Astrocyte of the hippocampus (primary cell): ENCODE measurements at regions not wholly inside any gene's neighbourhood (a gene's known extent, or its start where the extent isn't known, plus 50 kb on each side); places are given as distances from the start of the nearest gene placed in this dataset.

Experiments
- DNase-seq: peaks from one replicate; pipeline ENCODE4 v3.0.0; 2011; ENCODE audit warnings: low read depth, low spot score

DNA sequence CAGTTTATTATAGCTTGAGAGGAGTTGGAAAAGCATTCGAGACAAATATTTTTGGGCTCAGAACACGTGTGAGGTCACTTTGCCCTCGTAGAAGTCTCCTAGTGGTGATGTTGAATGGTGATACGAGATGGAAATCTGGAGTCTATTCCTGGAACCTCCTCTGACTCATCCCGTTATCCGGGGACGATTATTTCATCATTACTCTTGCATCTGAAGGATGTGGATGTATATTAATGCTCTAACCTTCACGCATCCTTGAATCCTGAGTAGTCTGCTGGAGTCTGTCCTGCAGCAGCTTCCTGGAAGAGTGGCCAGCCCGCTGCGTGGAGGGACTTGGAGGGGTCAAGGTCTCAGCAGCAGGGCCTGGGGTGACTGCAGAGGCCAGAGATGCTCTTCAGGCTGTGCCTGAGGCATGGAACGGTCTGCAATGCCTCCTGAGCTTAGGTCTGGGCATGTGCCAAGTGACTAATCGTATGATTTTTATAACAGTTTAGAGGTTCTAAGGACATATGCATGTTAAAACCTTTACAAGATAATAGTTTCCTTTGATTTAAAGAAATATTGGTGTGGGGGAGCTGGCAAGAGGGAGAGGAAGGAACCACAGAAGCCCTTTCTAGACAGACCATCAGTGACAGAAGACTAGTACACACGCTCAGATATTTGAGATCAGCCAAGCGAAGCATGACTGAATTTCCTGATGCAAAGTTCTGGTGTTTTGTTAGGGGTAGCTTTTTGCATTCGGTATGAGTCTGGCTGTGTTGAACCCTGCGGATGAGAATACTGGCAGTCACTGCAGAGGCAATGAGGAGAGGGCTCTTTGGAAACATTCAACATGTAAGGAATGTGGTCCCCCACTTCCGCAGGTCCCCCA is 400.2 kb downstream of the QKI start:
- DNase-seq: peak; percentile 73

DNA sequence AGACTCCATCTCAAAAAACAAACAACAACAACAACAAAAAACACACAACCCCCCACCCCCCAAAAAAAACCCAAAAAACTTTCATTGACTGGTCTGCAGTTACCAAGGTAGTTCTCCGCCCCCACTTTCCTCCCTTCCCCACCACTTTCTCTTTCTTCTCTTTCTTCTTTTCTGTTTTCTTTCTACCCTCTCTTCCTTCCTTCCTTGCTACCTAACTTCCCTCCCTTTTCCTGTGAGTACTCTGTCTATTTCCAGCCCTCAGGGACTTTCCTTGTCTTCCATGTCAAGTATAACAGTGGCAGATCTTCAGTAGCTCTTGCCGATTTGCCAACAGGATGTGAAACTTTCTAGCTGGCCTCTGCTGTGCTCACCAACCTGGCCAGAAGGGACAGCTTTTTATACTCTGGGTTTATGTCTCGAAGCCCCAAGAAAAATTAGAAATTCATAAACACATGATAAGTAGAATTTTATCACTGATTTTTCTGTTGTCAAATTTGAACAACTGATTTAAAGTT is 399.5 kb downstream of the QKI start:
- no peak for DNase-seq

DNA sequence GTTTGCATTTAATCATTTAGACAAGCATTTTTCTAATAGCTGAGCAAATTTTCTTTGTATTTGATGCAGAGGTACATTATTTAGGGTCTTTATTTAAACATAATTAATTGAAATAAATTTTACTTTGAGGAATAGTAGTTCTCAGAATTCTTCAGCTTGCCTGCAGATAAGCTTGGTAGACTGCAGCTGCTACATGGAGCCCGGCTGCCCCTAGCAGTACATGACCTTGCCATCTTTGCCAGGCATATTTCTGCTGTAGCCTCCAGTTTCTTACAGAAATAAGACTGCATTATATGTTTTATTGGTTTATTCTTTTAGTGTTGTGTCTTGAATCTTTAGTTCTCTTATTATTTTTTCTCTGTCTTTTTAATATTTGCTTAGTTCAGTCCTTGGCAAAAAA is 396.8 kb downstream of the QKI start:
- no peak for DNase-seq

DNA sequence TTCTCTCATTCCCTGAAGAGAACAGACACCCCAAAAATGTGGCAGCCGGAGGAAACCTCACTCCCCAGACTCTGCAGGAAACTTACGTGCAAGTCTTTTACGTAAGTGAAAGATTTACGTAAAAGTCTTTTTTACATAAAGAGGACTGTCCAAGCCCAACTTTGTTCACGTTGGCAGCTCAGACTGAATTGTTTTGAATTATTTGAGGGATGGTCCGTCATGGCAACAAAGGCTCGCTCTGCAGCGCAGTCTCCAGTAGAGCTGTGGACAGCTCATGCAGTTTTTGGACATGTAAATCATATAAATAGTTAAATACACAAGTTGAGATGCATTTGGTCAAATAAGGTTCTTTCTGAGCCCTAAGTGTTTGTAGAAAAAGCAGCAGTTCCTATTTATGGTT is 394.8 kb downstream of the QKI start:
- no peak for DNase-seq

DNA sequence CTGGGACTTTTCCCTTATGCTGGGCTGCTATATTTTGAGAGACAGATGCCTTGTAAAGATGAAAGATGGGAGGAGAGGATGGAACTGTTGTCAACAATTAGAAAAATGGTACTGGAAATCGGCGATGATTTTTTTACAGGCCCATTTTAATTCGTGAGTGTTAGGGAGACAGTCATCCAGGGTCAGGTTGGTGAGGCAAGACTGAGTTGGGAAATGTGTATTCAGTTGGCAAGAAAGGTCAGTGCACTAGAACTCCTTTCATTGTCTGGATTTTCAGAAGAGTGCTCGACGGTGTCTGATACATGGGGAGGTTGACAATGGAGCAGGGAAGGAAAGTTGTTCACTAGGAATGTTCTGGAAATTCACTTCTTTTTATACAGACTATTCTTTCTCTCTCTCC is 394.4 kb downstream of the QKI start:
- no peak for DNase-seq

DNA sequence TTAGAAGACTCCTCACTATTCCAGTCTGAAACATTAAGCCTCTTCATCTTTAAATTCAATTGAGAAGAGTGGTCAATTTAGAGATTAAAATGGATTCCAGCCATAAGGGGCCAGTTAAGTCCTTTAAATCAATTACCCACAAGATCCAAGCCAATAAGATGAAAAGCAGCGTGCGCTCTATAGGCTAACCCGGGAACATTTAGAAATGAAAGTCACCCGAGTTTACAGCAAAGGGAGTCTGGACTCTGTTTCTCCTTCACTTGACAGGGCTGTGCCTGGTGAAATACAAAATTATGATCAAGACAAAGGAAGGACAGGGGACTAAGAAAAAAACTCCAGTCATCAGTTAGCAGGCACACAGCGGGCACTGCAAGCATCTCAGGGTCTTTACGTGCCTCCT is 393.7 kb downstream of the QKI start:
- no peak for DNase-seq

DNA sequence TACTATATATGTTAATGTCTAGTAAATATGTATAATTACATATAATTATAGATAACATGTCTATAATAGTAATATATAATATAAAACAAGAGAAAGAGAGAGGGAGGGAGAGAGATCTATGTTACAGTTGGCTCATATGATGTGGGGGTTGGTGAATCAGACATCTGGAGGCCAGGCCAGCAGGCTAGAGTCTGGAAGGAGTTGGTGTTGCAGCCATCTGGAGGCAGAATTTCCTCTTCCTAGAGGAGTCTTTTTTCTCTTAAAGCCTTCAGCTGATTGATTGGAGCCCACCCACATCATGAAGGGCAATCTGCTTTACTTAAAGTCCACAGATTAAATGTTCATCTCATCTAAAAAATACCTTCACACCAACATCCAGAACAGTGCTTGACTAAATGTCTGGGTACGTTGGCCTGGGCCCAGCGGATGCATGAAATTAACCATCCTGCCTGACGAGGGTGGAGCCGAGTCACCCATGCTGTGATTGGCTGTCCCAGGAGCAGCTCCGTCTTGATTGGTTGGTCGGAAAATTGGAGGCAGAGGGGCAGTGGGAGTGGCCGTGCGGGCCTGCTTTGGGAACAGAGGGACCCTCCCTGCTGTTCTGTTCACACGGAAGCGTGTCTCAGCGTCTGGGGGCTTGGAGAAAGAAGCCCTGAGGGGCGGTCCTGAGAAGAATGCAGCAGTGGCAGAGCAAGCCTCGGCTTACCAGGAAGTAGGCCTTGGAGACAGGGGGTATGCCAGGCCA is 392.4 kb downstream of the QKI start:
- no peak for DNase-seq

DNA sequence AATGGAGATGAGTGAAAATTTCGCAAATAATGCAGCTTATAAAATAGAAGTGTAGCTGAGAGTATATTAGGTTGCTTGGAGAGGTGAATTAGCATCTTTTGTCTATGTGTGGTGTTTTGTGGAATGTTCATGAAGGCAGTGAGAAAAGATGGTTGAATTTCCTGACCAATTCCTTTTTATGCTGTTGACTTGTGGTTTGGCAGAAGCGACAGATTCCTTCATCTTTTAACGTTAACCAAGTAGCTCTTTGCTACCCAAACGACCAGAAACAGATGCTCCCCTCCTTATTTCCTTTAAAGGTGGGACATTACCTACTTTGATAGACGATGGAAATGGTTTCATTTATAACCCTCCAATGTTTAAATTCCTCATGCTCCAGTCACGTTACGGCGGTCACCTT is 390.5 kb downstream of the QKI start:
- DNase-seq: peak; percentile 57

DNA sequence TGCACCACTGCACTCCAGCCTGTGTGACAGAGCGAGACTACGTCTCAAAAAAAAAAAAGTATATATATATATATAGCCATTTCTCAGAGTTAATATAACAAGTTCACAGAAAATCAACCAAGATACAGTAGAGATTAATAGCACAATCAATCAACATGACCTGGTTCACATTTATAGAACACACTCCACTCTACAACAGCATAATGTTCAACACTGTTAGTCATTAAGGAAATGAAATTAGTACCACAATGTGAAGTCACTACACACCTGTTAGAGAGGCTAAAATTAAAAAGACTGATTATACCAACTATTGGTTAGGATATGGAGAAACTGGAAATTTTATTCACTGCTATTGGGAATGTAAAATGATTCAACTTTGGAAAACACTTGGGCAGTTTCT is 387.7 kb downstream of the QKI start:
- no peak for DNase-seq

DNA sequence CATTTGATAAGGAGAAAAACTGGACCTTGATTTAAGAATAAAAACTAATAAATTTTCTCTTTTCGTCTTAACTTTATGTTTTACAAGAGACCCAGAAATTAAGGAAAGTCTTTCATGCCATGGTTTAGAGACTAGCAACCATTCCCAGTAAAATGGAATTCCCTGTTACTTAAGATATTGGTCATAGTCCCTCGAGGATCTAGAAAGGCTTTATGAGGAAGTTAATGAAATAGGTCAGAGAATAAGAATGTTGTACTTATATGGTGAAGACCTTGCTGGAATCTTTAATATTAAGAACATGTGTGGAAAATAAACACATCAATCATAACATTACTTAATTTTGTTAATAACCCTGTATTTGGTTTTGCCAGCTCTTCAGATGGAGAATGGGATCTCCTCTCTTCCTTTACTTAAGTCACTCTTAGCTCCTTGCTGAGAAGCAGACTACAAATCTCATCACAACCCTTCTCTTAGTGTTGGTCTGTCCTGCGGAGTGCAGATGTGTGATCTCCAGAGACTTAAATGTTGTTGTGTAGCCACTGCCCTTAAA is 382.9 kb downstream of the QKI start:
- no peak for DNase-seq

DNA sequence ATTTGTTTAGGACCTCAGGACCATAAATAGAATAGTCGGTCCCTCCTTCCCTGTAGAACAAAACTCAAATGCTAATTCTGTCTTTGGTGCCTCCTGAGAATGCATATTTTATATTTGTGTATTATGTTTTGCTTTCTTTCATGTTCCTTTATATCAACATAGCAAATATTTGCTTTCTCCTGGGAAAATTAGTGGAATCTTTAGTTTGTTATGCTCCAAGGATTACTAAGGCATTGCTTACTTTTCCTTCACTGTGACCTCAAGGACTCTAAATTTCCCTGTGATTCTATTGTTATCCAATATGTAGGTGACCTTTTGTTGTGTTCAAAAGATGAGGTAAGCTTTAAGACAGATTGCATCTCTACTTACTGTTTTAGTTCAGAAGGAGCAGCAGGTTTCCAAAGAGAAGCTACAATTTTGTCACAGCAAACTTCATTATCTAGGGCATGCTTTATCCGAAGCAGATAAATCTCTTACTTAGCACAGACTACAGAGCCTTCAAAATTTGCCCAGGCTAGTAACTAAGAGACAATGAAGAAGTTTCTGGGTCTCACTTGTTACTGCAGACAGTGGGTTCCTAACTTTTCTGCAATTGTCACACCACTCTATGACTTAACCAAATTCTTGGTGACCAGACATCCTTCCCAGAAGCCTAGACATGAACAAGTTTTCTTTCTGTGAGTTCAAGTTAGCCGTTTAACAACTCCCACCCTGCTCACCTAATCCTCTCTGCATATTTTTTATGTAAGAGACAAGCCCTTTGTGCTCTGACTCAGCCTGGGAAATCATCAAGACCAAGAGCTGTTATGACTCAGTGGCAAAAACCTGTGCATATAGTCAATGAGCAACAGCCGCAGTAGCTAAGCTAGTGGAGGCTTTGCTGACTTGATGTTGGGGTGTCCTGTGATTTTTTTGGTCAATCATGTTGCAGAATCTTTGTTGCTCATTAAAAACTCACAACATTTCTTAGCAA is 378.8 kb downstream of the QKI start:
- DNase-seq: peak; percentile 85

DNA sequence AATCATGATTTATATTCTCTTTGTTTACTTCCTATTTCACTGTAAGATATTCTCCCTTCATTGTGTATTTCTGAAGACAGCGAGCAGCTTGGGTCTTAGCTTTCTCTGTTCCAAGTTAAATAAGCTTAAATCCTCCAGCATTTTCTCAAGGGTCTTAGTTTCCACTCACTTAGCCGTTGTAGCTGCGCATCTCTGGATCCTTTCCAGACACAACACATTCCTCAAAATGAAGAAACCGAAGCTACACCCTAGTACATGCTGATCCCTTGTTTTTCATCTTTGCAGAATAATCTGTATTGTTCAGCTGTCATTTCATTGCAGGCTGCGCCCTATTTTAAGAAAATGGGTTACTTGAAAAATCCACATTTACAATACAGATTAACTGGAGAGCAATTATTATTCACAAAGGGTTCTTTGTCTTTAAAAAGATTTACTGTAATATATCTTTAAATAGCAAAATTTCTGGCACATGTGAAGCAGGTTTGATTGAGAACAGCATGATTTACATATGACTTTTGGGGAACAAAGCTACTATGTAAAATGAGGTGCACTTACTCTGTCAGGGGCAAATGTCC is 375.8 kb downstream of the QKI start:
- peak; percentile 38 for DNase-seq

DNA sequence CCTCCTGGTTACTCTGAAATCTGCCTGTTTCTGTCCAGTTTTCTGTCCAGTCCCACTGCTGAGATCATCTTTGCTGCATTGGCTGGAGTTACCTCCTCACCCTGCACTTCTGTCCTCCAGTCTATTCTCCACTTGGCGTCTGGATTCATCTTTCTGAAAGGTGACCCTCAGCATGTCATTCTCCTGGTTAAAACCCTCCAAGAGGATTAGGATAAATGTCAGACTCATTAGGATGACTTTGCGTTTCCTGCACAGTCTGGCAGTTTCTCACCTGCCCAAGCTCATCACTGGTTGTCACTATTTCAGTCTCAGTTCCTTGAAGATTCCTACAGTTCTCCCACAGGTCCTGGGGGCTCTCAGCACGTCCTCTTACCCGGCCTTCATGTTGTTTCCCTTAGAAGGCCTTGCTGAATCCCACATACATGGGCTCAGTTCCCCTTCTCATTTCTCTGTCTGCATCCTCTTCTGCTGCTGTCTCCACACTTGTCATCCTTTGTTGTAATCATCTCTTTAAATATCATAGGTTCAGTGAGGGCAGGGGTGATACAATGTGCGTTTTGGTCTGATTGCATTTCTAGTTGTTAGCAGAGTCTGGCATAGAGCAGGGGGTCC is 374.8 kb downstream of the QKI start:
- no peak for DNase-seq

DNA sequence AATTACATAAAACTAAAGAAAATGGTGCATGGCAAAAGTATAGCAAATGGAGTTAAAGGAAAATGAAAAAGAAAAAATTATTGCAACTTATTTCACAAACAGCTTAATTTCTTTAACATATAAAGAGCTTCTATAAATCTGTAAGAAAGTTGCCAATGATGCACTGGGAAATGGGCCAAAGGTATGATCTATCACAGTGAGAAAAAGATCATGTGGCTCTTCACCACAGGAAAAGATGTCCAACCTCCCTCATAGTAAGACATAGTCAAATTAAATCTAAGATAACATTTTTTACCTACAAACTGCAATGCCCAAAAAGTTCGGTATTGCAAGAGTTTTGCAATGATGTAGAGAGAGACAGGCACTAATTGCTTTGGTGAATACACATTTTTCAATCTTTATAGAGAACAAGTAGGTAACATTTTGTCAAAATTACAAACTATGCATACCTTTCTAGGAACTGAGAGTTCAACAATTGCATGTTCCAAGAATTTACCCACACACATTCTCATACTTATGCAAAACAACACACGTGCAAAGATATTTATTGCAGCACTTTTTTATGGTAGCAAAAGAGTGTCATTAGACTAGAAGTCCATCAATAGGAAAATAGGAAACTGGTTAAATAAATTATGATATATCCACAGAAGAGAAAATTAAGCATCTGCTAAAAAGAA is 372.6 kb downstream of the QKI start:
- no peak for DNase-seq

DNA sequence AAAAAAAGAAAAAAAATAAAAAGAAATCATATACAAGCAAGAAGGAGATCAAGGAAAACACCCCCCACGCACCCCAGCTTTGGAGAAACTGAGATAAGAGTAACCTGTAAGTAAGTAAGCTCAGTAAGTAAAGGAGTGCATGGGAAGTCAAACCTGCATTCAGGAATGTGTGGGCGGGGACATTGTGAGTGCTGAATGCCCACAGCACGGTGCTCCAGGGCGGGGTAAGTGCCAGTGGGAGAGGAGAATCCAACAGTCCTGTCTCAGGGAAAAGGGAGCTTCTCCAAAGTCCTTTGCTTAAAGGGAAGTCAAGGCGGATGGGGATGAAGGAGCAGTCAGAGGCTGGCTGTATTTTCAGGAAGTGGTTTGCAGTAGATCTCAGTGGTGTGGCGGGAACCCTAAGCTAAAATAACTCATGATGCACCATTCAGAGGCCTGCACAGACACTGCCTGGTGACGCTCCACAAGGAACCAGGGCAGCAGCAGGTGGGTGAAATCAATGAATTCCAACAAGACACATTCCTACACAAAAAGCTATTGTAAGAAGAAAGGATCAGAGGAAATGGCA is 368.0 kb downstream of the QKI start:
- DNase-seq: no peak

DNA sequence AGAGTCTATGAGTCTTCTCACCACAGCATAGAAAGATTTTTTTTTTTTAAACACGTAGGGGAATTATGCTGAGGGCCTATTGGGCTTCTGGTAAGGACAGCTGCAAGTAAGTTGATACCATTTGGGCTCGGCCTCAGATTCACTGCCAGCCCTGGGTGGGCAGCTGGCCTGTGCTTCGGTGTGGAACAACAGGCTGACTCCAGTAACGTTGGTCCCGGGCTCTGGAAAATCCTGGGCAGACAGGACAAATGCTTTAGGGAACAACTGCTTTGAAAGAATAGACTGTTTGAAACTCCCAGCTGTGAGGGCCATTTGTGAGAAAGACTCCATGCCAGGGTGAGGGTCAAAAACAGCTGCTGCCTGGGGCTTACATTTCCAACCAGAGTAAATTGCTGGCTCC is 366.5 kb downstream of the QKI start:
- peak; percentile 43 for DNase-seq

DNA sequence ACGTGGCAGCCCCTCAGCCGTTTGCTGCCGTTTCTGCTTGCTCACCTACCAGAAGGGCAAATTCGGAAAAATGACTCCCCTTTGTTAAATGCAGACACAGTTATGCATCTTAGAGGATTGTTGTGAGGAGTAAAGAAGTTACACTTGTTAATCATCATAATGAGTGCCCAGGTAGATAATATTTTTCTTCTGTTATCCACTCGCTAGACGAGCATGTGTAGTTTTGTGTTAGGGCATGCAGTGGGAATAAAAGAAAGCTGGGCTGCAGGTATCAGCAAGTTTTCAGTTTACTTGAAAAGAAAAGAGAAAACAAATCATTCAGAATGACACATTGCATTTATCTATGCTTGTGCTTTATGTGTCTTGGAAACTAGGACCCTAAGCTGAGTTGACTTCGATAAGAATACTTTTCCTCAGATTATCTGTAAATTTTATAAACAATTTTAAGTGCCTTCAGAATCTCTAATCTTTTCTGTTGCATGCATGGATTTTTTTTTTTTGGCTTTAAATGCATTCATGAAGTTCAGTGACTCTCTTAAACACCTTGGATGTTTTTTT is 365.3 kb downstream of the QKI start:
- no peak for DNase-seq

DNA sequence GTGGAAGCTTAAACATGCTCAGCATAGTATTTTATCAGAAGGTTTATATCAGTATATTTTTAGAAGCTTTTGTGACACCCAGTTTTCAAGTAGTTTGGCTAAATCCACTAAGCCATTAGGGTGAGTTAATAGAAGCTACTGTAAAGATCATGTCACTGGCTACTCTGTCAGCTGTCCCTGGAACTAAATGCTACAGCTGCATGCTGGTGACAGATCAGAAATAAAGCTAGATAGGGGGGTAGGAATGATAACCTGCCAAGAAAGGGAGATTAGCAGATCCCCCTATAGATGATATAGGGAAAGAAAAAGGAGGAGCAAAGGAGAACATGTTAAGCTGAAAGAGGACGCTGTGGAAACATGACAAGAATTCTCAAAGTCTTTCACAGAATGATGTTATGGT is 363.2 kb downstream of the QKI start:
- DNase-seq: no peak

DNA sequence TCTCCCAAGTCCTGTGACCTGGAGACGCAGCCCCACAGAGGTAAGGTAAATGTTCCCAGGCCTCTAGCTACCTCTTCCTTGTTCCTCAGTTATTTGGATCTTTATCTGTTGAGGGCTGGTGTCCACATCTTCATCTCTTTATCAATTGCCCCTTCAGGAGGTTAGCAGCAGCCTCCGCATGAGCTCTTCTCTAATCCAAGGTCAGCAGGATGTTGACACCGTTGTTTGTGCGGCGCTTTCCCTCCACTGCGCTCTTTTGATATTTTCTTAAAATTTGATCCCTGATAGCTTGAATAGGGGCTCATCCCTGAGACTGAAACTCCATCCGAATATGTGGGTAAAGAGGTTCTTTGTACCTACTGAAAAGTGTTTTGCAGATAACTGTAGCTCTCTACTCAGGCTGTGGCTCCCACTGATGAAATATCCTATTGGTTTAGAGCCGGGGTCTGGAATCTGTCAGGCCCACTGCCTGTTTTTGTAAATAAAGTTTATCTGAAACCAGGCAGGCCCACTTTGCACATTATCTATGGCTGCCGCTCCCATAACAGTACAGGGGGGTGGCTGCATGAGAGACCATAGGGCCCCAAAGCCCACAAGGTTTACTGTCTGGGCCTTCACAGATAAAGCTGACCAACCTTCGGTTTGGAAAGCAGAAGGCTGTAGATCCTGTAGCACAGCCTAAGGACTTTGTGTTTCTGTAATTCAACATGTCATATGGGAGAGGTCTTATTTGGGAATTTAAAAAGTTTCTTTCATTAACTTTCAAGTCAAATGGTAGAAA is 362.6 kb downstream of the QKI start:
- no peak for DNase-seq
